GM12874 (cell line): ENCODE measurements at regions not wholly inside any gene's neighbourhood (a gene's known extent, or its start where the extent isn't known, plus 50 kb on each side); places are given as distances from the start of the nearest gene placed in this dataset.

Experiments used
- CTCF ChIP-seq: IDR thresholded peaks from 2 replicates; pipeline ENCODE4 v1.5.1; 2011; ENCODE audit warnings: low read depth, mild to moderate bottlenecking, control low read depth, low read length, moderate library complexity; ENCODE audit not compliant: insufficient read depth

GRCh38 chr1:61580417-61580816, 144.5 kb downstream of the TM2D1 start:
- TF ChIP-seq CTCF, result no peak

GRCh38 chr1:61579802-61580201, 145.1 kb downstream of the TM2D1 start:
- TF ChIP-seq CTCF, result no peak

GRCh38 chr1:61572046-61572445, 152.9 kb downstream of the TM2D1 start:
- TF ChIP-seq CTCF, result no peak

- TF ChIP-seq CTCF, result no peak
Measured at GRCh38 chr1:61570191-61570590, 154.8 kb downstream of the TM2D1 start.

- TF ChIP-seq CTCF, result no peak
Measured at GRCh38 chr1:61569303-61569621, 155.7 kb downstream of the TM2D1 start.

- no peak for TF ChIP-seq CTCF
Measured at GRCh38 chr1:61568460-61569302, 156.3 kb downstream of the TM2D1 start.

GRCh38 chr1:61566177-61566576, 158.8 kb downstream of the TM2D1 start:
- TF ChIP-seq CTCF, result no peak

GRCh38 chr1:61563611-61564010, 161.3 kb downstream of the TM2D1 start:
- TF ChIP-seq CTCF, result no peak
